Stimulated activated CD4-positive, alpha-beta T cell treated with anti-CD3 and anti-CD28 coated beads, Interleukin-1b, Interleukin-23, amount 100 ng/mL, for 4 hours (primary cell): ENCODE measurements at regions not wholly inside any gene's neighbourhood (a gene's known extent, or its start where the extent isn't known, plus 50 kb on each side); places are given as distances from the start of the nearest gene placed in this dataset.
A peak's percentile ranks its signal among the peaks of the same experiment; 100 is the strongest.
"Not testable (repeated sequence)": the region's sequence is repeated elsewhere in the genome, so short reads cannot be mapped to it uniquely, and the experiment has no call there.

ENCODE experiments used
- DNase-seq, 2 donors: peaks; one replicate each; pipeline ENCODE4 v3.0.0-alpha.2; 2020; ENCODE audit warnings: low read depth in 2 of 2

- DNase-seq = no peak
Observed at GRCh38 chr10:3574451-3574850, 210.6 kb downstream of the KLF6 start.

- no peak for DNase-seq
Observed at GRCh38 chr10:3573498-3573897, 211.5 kb downstream of the KLF6 start.

- no peak for DNase-seq
Observed at GRCh38 chr10:3571310-3571825, 213.6 kb downstream of the KLF6 start.

- no peak for DNase-seq
Observed at GRCh38 chr10:3570855-3571266, 214.1 kb downstream of the KLF6 start.

- no peak for DNase-seq
Observed at GRCh38 chr10:3570131-3570729, 214.8 kb downstream of the KLF6 start.

- no peak for DNase-seq
Observed at GRCh38 chr10:3568983-3569382, 216.0 kb downstream of the KLF6 start.

GRCh38 chr10:3568392-3568791 lies 216.6 kb downstream of the KLF6 start:
- DNase-seq = no peak

- no peak for DNase-seq
Observed at GRCh38 chr10:3567291-3567963, 217.6 kb downstream of the KLF6 start.

GRCh38 chr10:3566627-3567026 lies 218.4 kb downstream of the KLF6 start:
- DNase-seq = no peak

- DNase-seq = no peak
Observed at GRCh38 chr10:3564346-3565002, 220.5 kb downstream of the KLF6 start.

- DNase-seq = peak in 1 of 2 donors; percentile 20
Observed at GRCh38 chr10:3563298-3563697, 221.7 kb downstream of the KLF6 start.

GRCh38 chr10:3560628-3561027 lies 224.4 kb downstream of the KLF6 start:
- not testable (repeated sequence) for DNase-seq

- DNase-seq = no peak
Observed at GRCh38 chr10:3559527-3559926, 225.5 kb downstream of the KLF6 start.

GRCh38 chr10:3559011-3559410 lies 226.0 kb downstream of the KLF6 start:
- no peak for DNase-seq

GRCh38 chr10:3556191-3557017 lies 228.6 kb downstream of the KLF6 start:
- not testable (repeated sequence) for DNase-seq

- no peak for DNase-seq
Observed at GRCh38 chr10:3554121-3554522, 230.9 kb downstream of the KLF6 start.

- no peak for DNase-seq
Observed at GRCh38 chr10:3552281-3552680, 232.7 kb downstream of the KLF6 start.

GRCh38 chr10:3551761-3552160 lies 233.2 kb downstream of the KLF6 start:
- DNase-seq = no peak

GRCh38 chr10:3549118-3549517 lies 235.9 kb downstream of the KLF6 start:
- no peak for DNase-seq

- DNase-seq = no peak
Observed at GRCh38 chr10:3548702-3549101, 236.3 kb downstream of the KLF6 start.

GRCh38 chr10:3548076-3548475 lies 236.9 kb downstream of the KLF6 start:
- no peak for DNase-seq

- DNase-seq = no peak
Observed at GRCh38 chr10:3544561-3544960, 240.4 kb downstream of the KLF6 start.
